ENCODE measurements at regions not wholly inside any gene's neighbourhood (a gene's known extent, or its start where the extent isn't known, plus 50 kb on each side); places are given as distances from the start of the nearest gene placed in this dataset.

GRCh38 chr16:35516551-35516950, 2057.1 kb downstream of the TP53TG3F start:
- DNase-seq: no peak

DNA sequence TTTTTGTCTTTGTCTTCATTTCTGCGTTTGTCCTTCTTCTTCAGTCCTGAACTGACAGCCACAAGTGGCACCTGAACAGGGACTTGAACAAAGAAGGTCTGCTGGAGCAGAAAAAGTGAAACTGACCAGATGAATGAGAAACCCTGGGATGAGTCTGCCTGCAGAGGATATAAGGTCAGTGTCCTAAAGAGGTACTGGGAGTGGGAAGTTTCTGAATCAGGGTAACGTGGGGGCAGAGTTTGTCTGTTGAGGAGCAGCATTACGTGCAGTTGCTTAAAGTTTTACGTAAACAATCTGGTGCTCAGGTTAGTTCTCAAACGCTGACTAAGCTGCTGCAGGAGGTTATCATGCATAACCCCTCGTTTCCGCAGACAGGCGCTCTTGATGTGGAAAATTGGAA, 2057.6 kb downstream of the TP53TG3F start:
- no peak for DNase-seq

GRCh38 chr16:35523991-35524390, 2064.6 kb downstream of the TP53TG3F start:
- DNase-seq: no peak

DNA sequence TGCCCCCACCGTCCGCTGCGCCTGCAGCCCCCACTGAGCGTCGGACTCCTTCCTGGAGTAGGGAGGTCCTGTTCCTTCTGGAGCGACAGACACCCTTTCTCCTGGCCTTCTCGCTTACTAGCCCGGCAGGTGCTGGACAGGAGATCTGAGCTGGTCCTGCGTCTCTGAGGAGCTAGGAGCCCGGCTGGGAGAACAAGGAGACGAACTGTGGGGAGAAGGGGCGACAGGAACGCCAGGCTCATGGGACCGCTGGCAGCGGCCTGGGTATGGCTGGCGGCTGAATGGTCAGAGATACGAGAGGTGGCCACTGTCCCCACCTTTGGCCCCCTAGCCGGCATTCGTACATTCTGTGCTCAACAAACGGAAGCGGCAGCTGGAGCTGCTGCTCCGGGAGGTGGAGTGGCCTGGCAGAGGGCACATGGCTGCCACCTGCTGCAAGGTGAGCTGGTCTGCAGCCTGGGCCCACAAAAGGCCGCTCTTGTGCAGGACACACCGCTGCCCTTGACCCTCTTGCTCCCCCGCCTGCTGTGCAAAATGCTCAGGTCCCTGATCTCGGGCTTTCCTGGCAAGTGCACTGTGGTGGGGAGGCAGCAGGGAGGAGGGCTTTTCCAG, 2066.7 kb downstream of the TP53TG3F start:
- DNase-seq: no peak

DNA sequence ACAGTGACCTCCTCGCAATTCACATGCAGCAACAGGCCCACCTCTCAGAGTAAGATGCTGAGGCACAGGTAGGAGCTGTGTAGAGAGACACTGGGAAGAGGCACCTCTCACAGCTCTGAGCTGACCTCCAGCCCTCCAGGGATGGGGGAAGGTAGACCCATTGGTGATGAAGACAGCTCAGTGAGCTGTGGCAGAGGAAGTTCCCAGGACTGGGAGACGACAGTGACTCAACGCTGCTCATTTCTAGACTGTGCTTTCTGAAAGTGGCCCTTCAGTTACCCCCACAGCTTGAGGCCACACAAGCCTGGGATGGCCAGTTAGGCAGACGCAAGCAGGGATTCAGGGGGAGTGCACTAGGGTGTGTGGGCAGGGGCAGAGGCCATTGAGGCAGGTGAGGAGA, 2073.2 kb downstream of the TP53TG3F start:
- DNase-seq: no peak

- no peak for DNase-seq
These were observed 2074.3 kb downstream of the TP53TG3F start for GRCh38 chr16:35533683-35534082.

DNA sequence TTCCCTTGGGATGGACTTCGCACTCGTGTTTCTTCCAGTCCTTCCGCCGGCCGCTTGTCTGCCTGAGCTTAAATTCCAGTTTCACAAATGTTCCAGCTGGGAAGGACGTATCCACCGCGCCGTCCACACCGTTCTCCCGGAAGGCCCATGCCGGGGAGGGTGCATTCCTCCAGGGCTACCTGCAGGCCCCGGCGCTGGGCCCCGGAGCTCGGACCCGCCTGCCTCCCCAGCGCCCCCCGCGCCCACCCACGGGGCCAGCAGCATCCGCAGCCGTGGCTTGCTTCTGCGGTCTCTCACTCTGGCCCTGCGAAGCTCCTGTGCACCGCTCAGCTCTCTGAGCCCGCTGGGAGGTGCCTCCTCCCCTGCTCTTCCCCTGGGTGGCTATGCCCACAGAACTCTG, 2084.1 kb downstream of the TP53TG3F start:
- DNase-seq: no peak

- DNase-seq: no peak
These were observed 2093.4 kb downstream of the TP53TG3F start for GRCh38 chr16:35552763-35553162.

- DNase-seq: no peak
These were observed 2098.3 kb downstream of the TP53TG3F start for GRCh38 chr16:35557731-35558130.

DNA sequence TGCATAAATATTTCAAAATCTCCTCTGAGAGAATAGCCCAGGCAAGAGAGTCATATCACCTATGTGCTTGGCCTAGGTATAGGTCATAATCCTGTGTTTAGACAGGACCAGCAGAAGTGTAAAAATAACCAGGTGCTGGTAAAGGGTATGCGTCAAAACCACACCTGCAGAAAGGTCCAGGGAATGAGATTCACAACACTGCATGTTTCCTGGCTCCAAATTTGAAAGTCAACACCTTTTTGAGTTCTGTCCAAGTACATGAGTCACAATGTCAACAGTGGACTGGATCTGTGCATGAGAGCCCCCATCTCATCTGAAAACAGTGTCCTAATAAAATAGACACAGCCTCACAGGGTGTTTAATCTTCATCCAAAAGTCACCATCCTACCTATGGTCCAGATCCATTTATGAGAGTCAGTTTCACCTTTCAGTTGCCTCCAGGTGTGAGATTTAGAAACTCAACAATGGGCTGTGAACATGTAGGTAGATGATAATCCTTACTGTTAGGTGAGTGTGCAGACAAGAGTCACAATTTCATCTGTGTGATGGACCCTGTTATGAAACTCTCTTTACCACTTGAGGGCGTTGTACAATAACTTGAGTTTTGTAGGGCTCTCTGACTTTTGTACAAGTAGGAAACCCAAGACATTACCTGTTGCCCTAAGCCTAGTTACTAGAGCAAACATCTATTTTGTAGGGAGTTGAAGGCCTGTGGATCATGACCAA, 2100.7 kb downstream of the TP53TG3F start:
- DNase-seq: no peak

DNA sequence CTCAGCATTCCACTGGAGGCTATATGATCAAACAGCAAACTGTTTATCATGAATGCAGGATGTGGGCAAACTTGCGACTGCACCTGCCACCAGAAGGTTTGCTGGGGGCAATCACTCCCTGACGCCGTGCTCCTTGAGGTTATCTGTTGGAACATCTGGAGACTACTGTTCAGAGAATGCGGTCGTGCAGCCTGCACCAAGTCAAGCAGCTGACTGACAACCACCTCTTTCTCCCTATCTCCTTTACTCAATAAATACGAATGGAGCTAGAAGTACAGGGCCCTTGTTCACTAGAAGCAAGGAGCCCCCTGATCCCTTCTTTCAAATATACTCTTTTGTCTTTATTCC, 2101.2 kb downstream of the TP53TG3F start:
- no peak for DNase-seq

- DNase-seq: no peak
These were observed 2101.9 kb downstream of the TP53TG3F start for GRCh38 chr16:35561346-35561745.

GRCh38 chr16:35562471-35562870, 2103.1 kb downstream of the TP53TG3F start:
- no peak for DNase-seq

DNA sequence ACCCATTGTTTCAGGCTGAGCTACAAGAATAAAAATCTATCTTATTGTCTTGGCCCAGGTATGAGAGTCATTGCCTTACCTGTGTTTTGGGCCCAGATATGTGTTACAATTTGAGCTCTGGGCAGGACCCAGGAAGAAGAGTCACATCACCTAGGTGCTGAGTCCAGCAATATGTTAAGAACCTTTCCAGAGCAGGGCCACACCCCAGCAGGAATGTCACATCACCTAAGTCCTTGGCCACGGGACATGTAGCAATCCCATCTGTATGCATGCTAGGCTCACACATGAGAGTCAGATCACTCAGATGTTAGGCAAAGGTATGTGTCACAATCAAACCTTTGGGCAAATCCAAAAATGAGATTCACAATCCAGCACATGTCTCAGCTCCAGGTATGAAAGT, 2103.5 kb downstream of the TP53TG3F start:
- DNase-seq: no peak

GRCh38 chr16:35564148-35564547, 2104.7 kb downstream of the TP53TG3F start:
- DNase-seq: no peak

DNA sequence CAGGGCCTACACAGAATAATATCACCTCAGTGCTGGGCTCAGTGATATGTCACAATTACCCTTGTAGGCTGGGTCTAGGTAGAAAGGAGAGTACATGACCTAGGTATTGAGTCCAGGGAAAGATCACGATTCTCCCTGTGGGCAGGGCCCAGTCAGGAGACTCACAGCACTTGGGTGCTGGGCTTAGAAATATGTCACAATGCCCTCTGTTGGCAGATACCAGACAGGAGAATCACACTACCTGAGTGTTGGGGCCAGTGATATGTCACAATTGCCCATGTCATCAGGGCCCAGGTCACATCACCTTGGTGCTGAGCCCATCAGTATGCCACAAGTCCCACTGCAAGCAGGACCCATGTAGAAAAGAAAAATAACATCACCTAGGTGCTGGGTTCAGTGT, 2105.5 kb downstream of the TP53TG3F start:
- no peak for DNase-seq

- DNase-seq: no peak
These were observed 2106.2 kb downstream of the TP53TG3F start for GRCh38 chr16:35565626-35566025.

GRCh38 chr16:35569413-35569812, 2110.0 kb downstream of the TP53TG3F start:
- no peak for DNase-seq

DNA sequence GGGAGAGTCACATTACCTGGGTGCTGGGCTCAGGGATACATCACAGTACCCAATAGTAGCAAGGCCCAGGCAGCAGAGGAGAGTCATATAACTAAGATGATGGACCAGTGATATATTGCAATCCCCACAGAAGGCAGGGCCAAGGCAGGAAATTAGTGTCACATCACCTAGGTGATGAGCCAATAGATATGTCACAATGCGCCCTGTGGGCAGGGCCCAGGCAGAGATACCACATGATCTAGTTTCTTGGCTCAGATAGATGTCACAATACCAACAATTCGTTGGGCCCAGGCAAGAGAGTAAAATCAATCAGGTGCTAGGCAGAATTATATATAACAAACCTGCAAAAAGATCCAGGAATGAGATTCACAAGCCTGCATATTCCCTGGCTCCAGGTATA, 2111.5 kb downstream of the TP53TG3F start:
- DNase-seq: no peak

GRCh38 chr16:35572186-35572585, 2112.8 kb downstream of the TP53TG3F start:
- DNase-seq: no peak

DNA sequence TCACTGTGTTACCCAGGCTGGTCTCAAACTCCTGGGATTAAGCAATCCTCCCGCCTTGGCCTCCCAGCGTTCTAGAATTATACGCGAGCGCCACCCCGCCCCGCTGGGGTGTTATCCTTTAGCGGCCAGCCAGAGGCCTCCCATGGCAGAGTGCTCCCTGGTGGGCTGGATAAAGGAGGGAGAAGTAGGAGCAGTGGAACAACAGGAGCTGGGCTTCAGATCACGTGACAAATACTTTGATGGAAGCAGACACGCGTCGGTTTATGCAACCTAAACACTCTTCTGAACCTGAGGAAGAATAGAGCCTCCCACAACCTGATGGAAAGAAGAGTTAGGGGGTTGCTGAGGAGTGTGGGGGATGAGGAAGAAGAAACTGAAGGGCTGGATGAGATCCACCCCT, 2114.0 kb downstream of the TP53TG3F start:
- DNase-seq: no peak

DNA sequence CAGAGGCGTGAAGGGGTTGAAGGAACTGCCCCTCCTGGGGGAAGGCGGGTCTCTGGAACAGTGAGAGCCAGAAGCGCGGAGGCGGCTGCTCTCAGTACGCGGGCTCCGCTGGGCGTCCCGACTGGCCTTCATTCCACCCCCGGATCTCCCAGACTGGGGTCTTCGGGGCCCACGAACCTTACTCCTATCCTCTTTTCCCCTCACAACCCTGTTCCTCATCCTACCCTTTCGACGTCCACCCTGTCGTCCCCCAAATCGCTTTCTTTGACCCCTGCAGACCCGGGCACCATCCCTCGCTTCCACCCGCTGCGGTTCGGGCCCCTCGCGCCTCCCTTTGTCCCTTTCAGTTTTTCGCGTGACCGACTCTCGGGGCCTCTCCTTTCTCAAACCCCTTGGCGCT, 2114.6 kb downstream of the TP53TG3F start:
- DNase-seq: no peak

DNA sequence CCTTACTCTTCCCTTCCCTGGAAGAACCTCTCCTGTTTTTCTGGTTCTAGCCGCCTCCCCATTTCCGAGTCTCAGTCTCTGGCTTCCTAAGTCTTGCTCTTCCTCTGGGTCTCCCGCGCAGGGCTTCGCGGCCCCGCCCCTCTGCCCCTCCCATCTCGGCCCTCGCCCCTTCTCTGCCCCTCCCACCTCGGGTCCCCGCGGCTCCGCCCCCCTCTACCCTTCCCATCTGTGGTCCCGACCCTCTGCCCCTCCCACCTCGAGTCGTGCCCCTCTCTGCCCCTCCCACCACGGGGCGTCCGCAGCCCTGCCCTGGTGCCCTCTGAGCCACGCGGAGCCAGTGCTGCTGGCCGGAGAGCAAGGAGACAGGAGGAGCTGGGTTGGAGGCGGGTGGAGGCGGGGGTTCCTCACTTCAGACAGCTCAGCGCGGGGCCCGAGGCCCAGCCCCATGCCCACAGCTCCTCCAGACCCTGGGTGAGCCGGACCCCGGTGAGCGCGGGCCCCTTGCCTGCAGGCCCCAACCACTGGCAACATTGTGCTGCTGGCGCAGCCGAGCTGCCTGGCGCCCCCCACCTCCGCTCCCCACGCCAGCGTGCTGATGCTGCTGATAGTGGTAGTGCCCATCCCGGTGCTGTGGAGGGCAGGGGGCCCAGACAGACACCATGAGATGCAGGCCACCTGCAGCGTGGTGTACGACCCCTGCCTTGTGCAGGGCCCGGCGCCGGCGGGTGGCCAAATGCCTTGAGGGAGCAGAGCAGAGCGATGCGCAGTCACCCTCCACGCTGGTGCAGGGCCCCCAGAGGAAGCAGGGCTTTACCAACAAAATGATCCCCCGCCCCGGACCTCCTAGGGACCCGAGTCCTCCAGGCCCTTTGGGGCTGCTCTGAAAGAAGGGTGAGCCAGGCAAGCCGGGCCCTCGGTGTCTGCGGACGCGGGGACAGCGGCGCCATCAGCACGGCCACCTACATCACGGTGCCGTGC, 2115.3 kb downstream of the TP53TG3F start:
- no peak for DNase-seq

DNA sequence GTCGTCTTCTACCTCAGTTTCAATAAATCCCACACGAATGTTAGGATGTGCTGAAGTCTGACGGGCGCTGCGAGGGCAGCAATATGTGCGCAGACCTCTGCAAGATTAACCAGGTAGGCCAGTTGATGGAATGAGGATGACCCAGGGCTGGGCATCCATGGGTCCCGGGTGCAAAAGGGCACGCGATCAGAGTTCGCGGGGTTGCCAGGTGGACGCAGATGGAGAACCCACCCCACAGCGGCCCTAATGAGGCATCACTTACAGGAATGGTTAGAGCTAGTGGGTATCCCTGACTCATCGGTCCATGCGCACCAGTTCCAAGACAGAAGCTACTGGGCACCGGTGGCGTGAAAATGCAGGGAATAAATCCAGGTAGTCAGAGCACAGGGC, 2116.0 kb downstream of the TP53TG3F start:
- DNase-seq: no peak

Data from stimulated activated CD4-positive, alpha-beta T cell treated with anti-CD3 and anti-CD28 coated beads, Interleukin-1b, Interleukin-23, amount 100 ng/mL, for 48 hours (primary cell).